GM12878 (cell line): ENCODE measurements at regions not wholly inside any gene's neighbourhood (a gene's known extent, or its start where the extent isn't known, plus 50 kb on each side); places are given as distances from the start of the nearest gene placed in this dataset.

Experiments used
- ATAC-seq: fragments of 200-7000 bp; cut with Tn5 transposase; 3 replicates; pipeline ENCODE4 v1.9.1; 2020; ENCODE audit warnings: mild to moderate bottlenecking, moderate library complexity
- BruUV-seq: library from RNA; stranded (reverse); fragments of 400-500 nt; replicated peaks from 2 replicates; lab custom pipeline; 2021; lab: Mats Ljungman, UMichigan
- CTCF ChIA-PET: fragments of 300-600 bp; sonication (Branson Sonifier 250); formaldehyde crosslinking; extraction: SDS; loops from one replicate; lab custom pipeline; 2021; ENCODE audit warnings: inconsistent platforms; lab: Yijun Ruan, JAX
- POLR2A ChIA-PET: fragments of 350-600 bp; formaldehyde crosslinking; extraction: SDS; loops from one replicate; lab custom pipeline; 2021; ENCODE audit warnings: inconsistent platforms; lab: Charles Lee
- RAD21 ChIA-PET: fragments of 300-600 bp; sonication (Branson Sonifier 250); formaldehyde crosslinking; loops from one replicate; lab custom pipeline; 2023; ENCODE audit warnings: antibody characterized with exemption; ENCODE audit not compliant: unreplicated experiment; lab: Charles Lee
- SMC1A ChIA-PET: fragments of 300-600 bp; sonication (Branson Sonifier 250); formaldehyde crosslinking; loops from one replicate; lab custom pipeline; 2023; ENCODE audit not compliant: unreplicated experiment, uncharacterized antibody; lab: Charles Lee
- DNase-seq: peaks from one replicate; pipeline ENCODE4 v3.0.0-alpha.2; 2011; ENCODE audit warnings: low read depth, low spot score
- FAIRE-seq: peaks from 3 replicates; lab custom pipeline; 2011; peaks lifted over from hg19 to GRCh38; lab: Jason Lieb, UNC
- H2AFZ ChIP-seq: 2 replicates; pipeline ENCODE4 v1.6.0; 2011; ENCODE audit warnings: low read depth, low read length, control low read depth; ENCODE audit not compliant: control insufficient read depth
- H3K27ac ChIP-seq: 2 replicates; pipeline ENCODE4 v1.5.1; 2011; ENCODE audit warnings: control low read depth; ENCODE audit not compliant: control insufficient read depth, insufficient read depth
- H3K27me3 ChIP-seq, 2 experiments: replicated peaks in 1 of 2; 2 replicates each; pipeline versions ENCODE4 v1.6.0 to v1.6.1; 2011; ENCODE audit warnings: low read length in 1 of 2; ENCODE audit not compliant: control insufficient read depth in 2 of 2, insufficient read depth in 2 of 2
- H3K36me3 ChIP-seq, 2 experiments: 2 replicates each; pipeline ENCODE4 v1.5.1; 2011; ENCODE audit warnings: low read length in 1 of 2; ENCODE audit not compliant: control insufficient read depth in 2 of 2, insufficient read depth in 2 of 2
- H3K4me1 ChIP-seq: 2 replicates; pipeline ENCODE4 v1.6.1; 2011; ENCODE audit warnings: mild to moderate bottlenecking, low read length, moderate library complexity, mixed read lengths; ENCODE audit not compliant: control insufficient read depth, insufficient read depth
- H3K4me2 ChIP-seq: 2 replicates; pipeline ENCODE4 v1.6.0; 2011; ENCODE audit warnings: control low read depth; ENCODE audit not compliant: control insufficient read depth, insufficient read depth
- H3K4me3 ChIP-seq: fragments of 200-600 bp; sonication (generic); 2 replicates; pipeline ENCODE4 v1.5.1; 2016
- H3K79me2 ChIP-seq: 2 replicates; pipeline ENCODE4 v1.6.0; 2011; ENCODE audit warnings: low read length; ENCODE audit not compliant: control insufficient read depth, insufficient read depth
- H3K9ac ChIP-seq: 2 replicates; pipeline ENCODE4 v1.8.0; 2011; ENCODE audit warnings: low read length, control low read depth, mixed read lengths; ENCODE audit not compliant: control insufficient read depth, insufficient read depth
- H3K9me3 ChIP-seq: replicated peaks from 3 replicates; pipeline ENCODE4 v1.5.1; 2011; ENCODE audit warnings: mild to moderate bottlenecking, low read length; ENCODE audit not compliant: control insufficient read depth, insufficient read depth
- H4K20me1 ChIP-seq: 2 replicates; pipeline ENCODE4 v1.6.0; 2011; ENCODE audit not compliant: control insufficient read depth, insufficient read depth
- CBX3 ChIP-seq: fragments of 200-600 bp; sonication (generic); IDR thresholded peaks from 2 replicates; pipeline ENCODE4 v1.6.1; 2016; ENCODE audit warnings: low read depth, borderline replicate concordance
- CBX5 ChIP-seq: sonication (generic); IDR thresholded peaks from 2 replicates; pipeline ENCODE4 v1.6.1; 2016; ENCODE audit warnings: low read depth, moderate library complexity, mild to moderate bottlenecking, inconsistent platforms
- ETV6 ChIP-seq, 2 experiments: fragments of 450-650 bp in 1 of 2; IDR thresholded peaks in 1 of 2; conservative IDR thresholded peaks in 1 of 2; 2 replicates each; pipeline ENCODE4 v1.6.1; 2014; ENCODE audit warnings: antibody characterized with exemption in 1 of 2, borderline replicate concordance in 1 of 2, low read depth in 1 of 2, mild to moderate bottlenecking in 1 of 2, moderate library complexity in 1 of 2
- HCFC1 ChIP-seq: fragments of 150-350 bp; IDR thresholded peaks from 2 replicates; pipeline ENCODE4 v1.6.1; 2014; ENCODE audit warnings: low read length
- KDM1A ChIP-seq: fragments of 200-600 bp; sonication (generic); IDR thresholded peaks from 2 replicates; pipeline ENCODE4 v1.6.1; 2016; ENCODE audit warnings: borderline replicate concordance
- MAX ChIP-seq: IDR thresholded peaks from 2 replicates; pipeline ENCODE4 v1.6.1; 2012; ENCODE audit warnings: low read depth, low read length, improper control_type of control experiment
- NFIC ChIP-seq: IDR thresholded peaks from 2 replicates; pipeline ENCODE4 v1.6.1; 2012; ENCODE audit warnings: low read depth, mild to moderate bottlenecking, inconsistent platforms, low read length, moderate library complexity
- PBX3 ChIP-seq: IDR thresholded peaks from 2 replicates; pipeline ENCODE4 v1.6.1; 2011; ENCODE audit warnings: mild to moderate bottlenecking, low read depth, low read length, moderate library complexity; ENCODE audit not compliant: insufficient replicate concordance
- RAD51 ChIP-seq: fragments of 450-650 bp; IDR thresholded peaks from 2 replicates; pipeline ENCODE4 v1.6.1; 2016; ENCODE audit warnings: moderate library complexity, mild to moderate bottlenecking, inconsistent platforms
- RELB ChIP-seq: fragments of 450-650 bp; IDR thresholded peaks from 2 replicates; pipeline ENCODE4 v1.6.1; 2017; ENCODE audit warnings: low read depth, mild to moderate bottlenecking, moderate library complexity
- STAT3 ChIP-seq: IDR thresholded peaks from 2 replicates; pipeline ENCODE4 v1.6.1; 2011; ENCODE audit warnings: low read depth, low read length, improper control_type of control experiment
- TCF3 ChIP-seq: IDR thresholded peaks from 2 replicates; pipeline ENCODE4 v1.6.1; 2012; ENCODE audit warnings: low read depth, mild to moderate bottlenecking, low read length, borderline replicate concordance; ENCODE audit not compliant: insufficient read depth
- YY1 ChIP-seq: IDR thresholded peaks from 2 replicates; pipeline ENCODE4 v1.6.1; 2011; ENCODE audit warnings: low read depth, mild to moderate bottlenecking, low read length
- ZNF24 ChIP-seq: fragments of 450-650 bp; IDR thresholded peaks from 2 replicates; pipeline ENCODE4 v1.6.1; 2017; ENCODE audit warnings: antibody characterized with exemption, mild to moderate bottlenecking
- WGBS: methylation state at CpG from one replicate; pipeline ENCODE4 v1.1.6; 2016; ENCODE audit warnings: low lambda C conversion rate; ENCODE audit not compliant: insufficient replicate concordance, insufficient coverage; ENCODE audit errors: missing lambda C conversion rate; 5-methylcytosine and 5-hydroxymethylcytosine counted together
- in situ Hi-C: fragments of 300-500 bp; cut with MboI; formaldehyde crosslinking; loops from 9 replicates; pipeline ENCODE4 v1.14.3; 2018; ENCODE audit warnings: mixed read lengths
- intact Hi-C: fragments of 100-400 bp; cut with micrococcal nuclease; formaldehyde crosslinking; loops from one replicate; pipeline ENCODE4 v1.14.2; 2022; ENCODE audit not compliant: unreplicated experiment

GRCh38 chr5:91232523-91232922 lies 150.6 kb downstream of the ARRDC3 start:
- H3K79me2 ChIP-seq: no peaks in the 10 kb centered on the region
- no peak overlapping the region for H3K4me2 ChIP-seq
- POLR2A ChIA-PET: no interaction called here
- DNase-seq (no peak), FAIRE-seq (no peak), ATAC-seq (no peak)
- H3K27ac ChIP-seq: no peak overlapping the region
- WGBS: 59% methylated on average over 3 of the region's 3 CpGs
- SMC1A ChIA-PET: interaction anchor here (0.8 to 2.0 kb wide), 4 partner anchors 9 to 152 kb away, joined by 4 to 9 read pairs (median 4); no protein-coding TSS in a partner anchor
- RAD21 ChIA-PET: interaction anchor here (0.7 kb wide), 1 partner anchor 13 kb away, joined by 3 read pairs; no protein-coding TSS in a partner anchor
- H3K27me3 ChIP-seq: no peaks in the 10 kb centered on the region
- no peak overlapping the region for H3K4me3 ChIP-seq
- H3K9ac ChIP-seq: no peak overlapping the region
- no TSS peak for BruUV-seq
- intact Hi-C loops (no loop called here), in situ Hi-C loops (no loop called here)
- no peaks in the 10 kb centered on the region for H3K4me1 ChIP-seq
- no peaks in the 10 kb centered on the region for H3K36me3 ChIP-seq
- no peaks in the 10 kb centered on the region for H4K20me1 ChIP-seq
- H3K9me3 ChIP-seq: peaks cover 8% of the 10 kb centered on the region; the same call in 2 of the 3 replicates
- CTCF ChIA-PET: interaction anchor here (1.0 to 1.4 kb wide), 4 partner anchors 10 to 154 kb away, joined by 3 to 7 read pairs (median 4); no protein-coding TSS in a partner anchor
- TF ChIP-seq MAX (no peak), KDM1A (no peak), NFIC (no peak), PBX3 (no peak), CBX5 (no peak), RELB (no peak), STAT3 (no peak), CBX3 (no peak), RAD51 (no peak), ETV6 (conservative IDR thresholded peaks at IDR 0.05 in 1 of 2, IDR thresholded peaks at IDR 0.05 in 1 of 2; ENCODE audit: borderline replicate concordance in 1 of 2, low read depth in 1 of 2) (no peak), HCFC1 (no peak), TCF3 (no peak), YY1 (no peak), ZNF24 (no peak)
- H2AFZ ChIP-seq: no peak overlapping the region
